H4 (cell line): ENCODE measurements at regions not wholly inside any gene's neighbourhood (a gene's known extent, or its start where the extent isn't known, plus 50 kb on each side); places are given as distances from the start of the nearest gene placed in this dataset.

Experiments
- DNase-seq: peaks from one replicate; pipeline ENCODE4 v3.0.0-alpha.2; 2015; ENCODE audit warnings: low spot score

DNA sequence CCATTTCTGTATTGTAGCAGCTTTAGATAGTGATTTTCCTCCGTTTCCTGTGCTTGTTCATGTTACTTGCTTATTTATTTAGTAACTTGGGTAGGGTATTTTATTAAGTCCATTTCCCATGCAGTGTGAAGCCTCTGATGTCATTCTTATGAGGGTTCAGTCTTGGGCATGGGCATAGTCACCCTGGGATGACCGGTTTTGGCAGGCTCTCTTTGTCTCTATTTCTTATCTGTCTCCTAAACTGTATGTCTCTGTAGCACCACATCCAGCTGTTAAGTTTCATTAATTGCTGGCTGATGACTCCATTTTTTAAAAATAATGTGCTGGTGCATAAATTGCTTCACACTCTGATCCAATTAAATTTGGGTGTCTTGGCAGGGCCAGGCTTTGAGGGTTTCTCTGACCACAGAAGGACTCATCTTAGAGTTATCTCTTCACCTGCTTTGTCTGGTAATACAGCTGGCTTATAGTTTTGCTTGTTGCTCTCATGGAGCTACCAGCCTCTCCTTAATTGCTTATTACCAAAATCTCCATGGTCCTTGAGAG is 173.3 kb upstream of the VLDLR start:
- DNase-seq: no peak

DNA sequence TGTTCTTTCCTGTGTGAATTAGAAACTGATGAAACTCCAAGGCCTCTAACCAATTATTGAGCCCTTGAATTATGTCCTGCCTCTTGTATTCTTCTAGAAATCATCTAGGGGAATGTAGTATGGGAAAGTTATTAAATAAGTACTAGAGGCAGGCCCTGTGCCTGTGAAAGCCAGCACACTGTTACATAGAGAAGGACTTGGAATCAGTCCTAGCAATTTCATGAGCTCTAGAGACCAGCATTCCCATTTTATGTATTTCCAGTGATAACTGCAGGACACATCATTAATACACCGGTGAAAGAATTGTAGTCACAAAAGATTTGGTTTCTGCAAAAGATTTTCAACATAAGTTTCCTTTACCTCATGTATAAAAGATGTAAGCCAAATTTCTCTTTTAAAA is 168.5 kb upstream of the VLDLR start:
- no peak for DNase-seq

DNA sequence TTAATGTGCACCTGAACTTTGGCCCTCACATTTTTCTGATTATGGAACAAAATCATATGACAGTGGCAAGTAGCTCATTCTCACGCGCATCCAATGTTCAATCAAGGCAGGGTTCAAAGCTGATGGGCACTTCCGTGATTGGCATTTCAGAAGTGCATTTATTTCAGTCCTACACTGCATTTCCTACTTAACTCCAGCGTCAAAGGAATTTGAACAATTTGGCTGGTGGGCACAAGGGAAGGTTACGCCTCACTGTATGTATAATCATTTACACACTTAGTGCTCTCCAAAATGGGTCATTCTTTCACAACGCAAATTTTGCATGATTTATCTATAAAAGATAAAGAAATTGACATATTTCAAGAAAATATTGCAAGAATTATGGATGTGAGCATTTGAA is 167.9 kb upstream of the VLDLR start:
- DNase-seq: no peak

- DNase-seq: no peak
Observed at GRCh38 chr9:2459756-2460155, 161.8 kb upstream of the VLDLR start.

GRCh38 chr9:2461892-2462291 is 159.7 kb upstream of the VLDLR start:
- DNase-seq: no peak

GRCh38 chr9:2464624-2465023 is 157.0 kb upstream of the VLDLR start:
- no peak for DNase-seq

GRCh38 chr9:2465516-2465915 is 156.1 kb upstream of the VLDLR start:
- no peak for DNase-seq

- DNase-seq: peak; percentile 24
Observed at GRCh38 chr9:2465921-2466460, 155.6 kb upstream of the VLDLR start.

GRCh38 chr9:2466703-2467102 is 154.9 kb upstream of the VLDLR start:
- no peak for DNase-seq

DNA sequence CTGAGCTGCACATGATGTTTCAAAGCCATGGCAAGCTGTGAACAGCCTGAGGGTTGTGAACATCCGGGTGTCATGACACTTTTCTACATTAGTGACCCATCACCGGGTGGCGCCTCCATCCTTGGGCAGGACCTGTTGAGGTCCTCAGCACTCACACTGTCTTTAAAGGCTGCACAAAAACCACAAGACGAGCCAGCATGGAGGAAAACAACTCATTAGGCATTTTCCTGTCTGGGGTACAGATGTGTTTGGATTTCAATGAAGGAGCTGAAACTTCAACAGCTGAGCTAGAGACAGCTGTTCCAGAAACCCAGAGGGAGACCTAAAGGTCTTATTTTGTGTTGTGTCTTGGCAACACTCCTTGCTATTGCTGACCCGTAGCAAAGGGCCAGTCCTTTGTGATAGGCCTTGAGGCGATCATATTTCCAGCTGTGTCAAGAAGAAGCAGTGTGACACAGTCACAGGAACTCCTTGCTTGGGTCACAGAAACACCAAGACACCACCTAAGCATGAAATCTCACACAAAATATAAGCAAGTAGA is 151.8 kb upstream of the VLDLR start:
- peak; percentile 28 for DNase-seq

DNA sequence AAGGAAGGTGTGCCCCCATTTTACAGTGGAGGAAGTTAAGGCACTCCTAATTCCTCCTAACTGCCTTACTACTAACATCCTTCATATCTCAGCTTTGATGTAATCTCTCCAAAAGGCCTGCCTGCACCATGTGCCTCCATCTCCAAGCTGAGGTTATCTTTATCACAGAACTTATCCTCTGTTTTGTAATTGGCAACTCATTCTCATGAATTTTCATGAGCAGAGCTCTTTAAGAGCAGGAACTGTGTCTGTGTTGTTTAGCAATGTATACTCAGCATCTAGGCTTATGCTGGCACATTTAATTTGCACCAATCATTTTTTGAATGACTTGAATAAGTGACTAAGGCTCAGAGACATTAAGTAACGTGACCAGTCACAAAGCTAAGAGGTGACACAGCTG is 147.9 kb upstream of the VLDLR start:
- DNase-seq: no peak

DNA sequence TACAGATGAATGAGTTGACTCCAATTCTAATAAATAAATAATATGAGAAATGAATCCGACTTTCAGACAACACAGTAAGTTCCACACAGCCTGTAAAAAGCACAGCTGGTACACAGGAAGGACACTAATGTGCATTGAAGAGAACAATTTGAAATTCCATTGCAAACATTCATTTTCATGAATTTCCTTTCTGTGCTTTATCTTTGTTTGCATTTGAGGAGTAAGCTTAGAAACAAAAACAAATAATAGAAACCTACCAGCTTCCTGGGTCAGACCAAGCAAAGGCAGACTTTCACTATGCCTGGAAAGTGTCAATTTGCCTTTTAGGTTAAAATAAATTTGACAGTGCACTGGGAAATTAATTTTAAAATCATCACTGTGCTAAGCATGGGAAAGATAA is 143.8 kb upstream of the VLDLR start:
- DNase-seq: no peak

DNA sequence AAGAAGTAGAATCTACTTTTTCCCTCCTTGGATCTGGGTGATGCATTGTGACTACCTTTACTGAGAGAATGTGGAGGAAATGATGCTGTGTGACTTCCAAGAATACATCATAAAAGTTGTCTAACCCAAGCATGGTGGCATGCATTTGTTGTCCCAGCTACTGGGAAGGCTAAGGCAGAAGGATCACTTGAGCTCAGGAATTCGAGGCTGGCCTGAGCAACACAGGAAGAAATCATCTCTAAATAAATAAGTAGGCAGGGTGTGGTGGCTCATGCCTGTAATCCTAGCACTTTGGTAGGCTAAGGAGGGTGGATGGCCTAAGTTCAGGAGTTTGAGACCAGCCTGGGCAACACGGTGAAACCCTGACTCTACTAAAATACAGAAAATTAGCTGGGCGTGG is 143.2 kb upstream of the VLDLR start:
- DNase-seq: no peak

GRCh38 chr9:2479056-2479565 is 142.5 kb upstream of the VLDLR start:
- no peak for DNase-seq

GRCh38 chr9:2480255-2480837 is 141.2 kb upstream of the VLDLR start:
- no peak for DNase-seq

GRCh38 chr9:2481216-2481615 is 140.4 kb upstream of the VLDLR start:
- DNase-seq: no peak

- DNase-seq: no peak
Observed at GRCh38 chr9:2486988-2487387, 134.6 kb upstream of the VLDLR start.

- DNase-seq: peak; percentile 69
Observed at GRCh38 chr9:2489838-2490314, 131.7 kb upstream of the VLDLR start.

- no peak for DNase-seq
Observed at GRCh38 chr9:2492161-2492560, 129.4 kb upstream of the VLDLR start.

DNA sequence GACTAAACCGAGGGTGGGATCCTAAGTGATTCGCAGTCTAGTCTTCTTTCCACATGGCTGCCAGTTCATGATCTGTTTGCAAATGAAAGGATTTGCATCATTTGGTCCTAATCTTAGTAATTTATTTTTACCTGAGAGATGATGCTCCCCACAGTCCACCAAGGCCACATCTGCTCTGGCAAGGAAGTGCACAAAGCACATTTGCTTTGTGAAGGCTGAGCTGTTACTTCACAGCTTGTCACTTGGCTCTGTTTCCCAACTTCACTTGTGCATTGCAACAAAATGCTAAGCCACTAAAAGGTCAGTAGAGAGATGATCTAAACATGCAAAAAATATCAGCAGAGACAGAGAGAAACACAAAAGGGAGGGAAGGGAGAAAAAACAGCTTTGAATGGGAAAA is 128.5 kb upstream of the VLDLR start:
- no peak for DNase-seq

- no peak for DNase-seq
Observed at GRCh38 chr9:2493529-2493928, 128.1 kb upstream of the VLDLR start.

- peak; percentile 62 for DNase-seq
Observed at GRCh38 chr9:2494562-2494961, 127.0 kb upstream of the VLDLR start.
